Endothelial cell of umbilical vein (primary cell): ENCODE measurements at regions not wholly inside any gene's neighbourhood (a gene's known extent, or its start where the extent isn't known, plus 50 kb on each side); places are given as distances from the start of the nearest gene placed in this dataset.

Experiments used
- BruUV-seq: library from RNA; stranded (reverse); fragments of 400-500 nt; replicated peaks from 2 replicates; lab custom pipeline; 2021; lab: Mats Ljungman, UMichigan
- CTCF ChIA-PET: fragments of 300-600, 350-600 bp; sonication (Branson Sonifier 250); formaldehyde crosslinking; loops from one replicate; lab custom pipeline; 2021; ENCODE audit warnings: antibody characterized with exemption, inconsistent platforms; lab: Charles Lee
- POLR2A ChIA-PET: fragments of 300-600, 350-600 bp; sonication (Branson Sonifier 250); formaldehyde crosslinking; loops from one replicate; lab custom pipeline; 2021; ENCODE audit warnings: antibody characterized with exemption, inconsistent platforms; lab: Charles Lee
- DNase-seq: peaks from one replicate; pipeline ENCODE4 v3.0.0-alpha.2; 2011; ENCODE audit warnings: low read depth, low spot score
- FAIRE-seq: peaks from 2 replicates; lab custom pipeline; 2011; peaks lifted over from hg19 to GRCh38; lab: Jason Lieb, UNC
- H2AFZ ChIP-seq: 2 replicates; pipeline ENCODE4 v1.6.0; 2012; ENCODE audit warnings: low read depth, low read length, control low read depth, inconsistent platforms
- H3K27ac ChIP-seq: 2 replicates; pipeline ENCODE4 v1.5.1; 2011; ENCODE audit warnings: low read depth, mild to moderate bottlenecking, control low read depth, low read length, moderate library complexity; ENCODE audit not compliant: insufficient read depth
- H3K27me3 ChIP-seq, 2 experiments: 2 replicates each; pipeline versions ENCODE4 v1.6.0 to v1.6.1; 2011; ENCODE audit warnings: low read length in 2 of 2, mixed read lengths in 1 of 2; ENCODE audit not compliant: control insufficient read depth in 2 of 2, insufficient read depth in 2 of 2
- H3K36me3 ChIP-seq, 2 experiments: 2 replicates in 1 of 2; 3 replicates in 1 of 2; pipeline ENCODE4 v1.5.1; 2011; ENCODE audit warnings: low read length in 2 of 2, mild to moderate bottlenecking in 1 of 2, moderate library complexity in 1 of 2; ENCODE audit not compliant: control insufficient read depth in 2 of 2, insufficient read depth in 2 of 2; ENCODE audit errors: extremely low read depth in 1 of 2
- H3K4me1 ChIP-seq: 3 replicates; pipeline ENCODE4 v1.5.1; 2011; ENCODE audit warnings: mild to moderate bottlenecking, low read length; ENCODE audit not compliant: control insufficient read depth, insufficient read depth; ENCODE audit errors: extremely low read depth
- H3K4me2 ChIP-seq: 2 replicates; pipeline ENCODE4 v1.6.1; 2011; ENCODE audit warnings: low read length, control low read depth, mixed read lengths; ENCODE audit not compliant: insufficient read depth
- H3K4me3 ChIP-seq, 3 experiments: fragments of 200-600 bp in 1 of 3; sonication (generic), shearing (Covaris generic) in 1 of 3; replicated peaks in 1 of 3; 2 replicates each; pipeline ENCODE4 v1.5.1; 2011 to 2016; ENCODE audit warnings: control low read depth in 3 of 3, low read length in 3 of 3, mild to moderate bottlenecking in 2 of 3, inconsistent platforms in 1 of 3, low read depth in 1 of 3, moderate library complexity in 1 of 3; ENCODE audit not compliant: insufficient read depth in 1 of 3
- H3K79me2 ChIP-seq: 2 replicates; pipeline ENCODE4 v1.6.0; 2012; ENCODE audit warnings: low read length, inconsistent platforms; ENCODE audit not compliant: control insufficient read depth, insufficient read depth
- H3K9ac ChIP-seq: replicated peaks from 2 replicates; pipeline ENCODE3; 2011; ENCODE audit warnings: low read length, control low read depth; ENCODE audit not compliant: insufficient read depth; ENCODE audit errors: extremely low read depth
- H3K9me1 ChIP-seq: replicated peaks from 3 replicates; pipeline ENCODE4 v1.6.0; 2011; ENCODE audit warnings: mild to moderate bottlenecking, low read length; ENCODE audit not compliant: control insufficient read depth, insufficient read depth; ENCODE audit errors: extremely low read depth
- H3K9me3 ChIP-seq: replicated peaks from 2 replicates; pipeline ENCODE4 v1.5.1; 2012; ENCODE audit warnings: low read length, inconsistent platforms; ENCODE audit not compliant: control insufficient read depth, insufficient read depth
- H4K20me1 ChIP-seq: replicated peaks from 2 replicates; pipeline ENCODE3; 2011; ENCODE audit warnings: mild to moderate bottlenecking, low read length; ENCODE audit not compliant: control insufficient read depth, insufficient read depth; ENCODE audit errors: extremely low read depth
- CTCF ChIP-seq, 2 donors: IDR thresholded peaks; 1 replicate in 1 of 2; 2 replicates in 1 of 2; pipeline ENCODE4 v1.5.1; 2011; ENCODE audit warnings: low read length in 2 of 2, mild to moderate bottlenecking in 2 of 2, moderate library complexity in 2 of 2, control low read depth in 1 of 2, inconsistent platforms in 1 of 2, low read depth in 1 of 2; ENCODE audit not compliant: insufficient read depth in 1 of 2; ENCODE audit errors: extremely low read depth in 1 of 2
- EZH2 ChIP-seq: IDR thresholded peaks from 2 replicates; pipeline ENCODE4 v1.6.1; 2012; ENCODE audit warnings: borderline replicate concordance, low read depth, mild to moderate bottlenecking, moderate library complexity, low read length, inconsistent platforms; ENCODE audit not compliant: severe bottlenecking
- FOS ChIP-seq: IDR thresholded peaks from 2 replicates; pipeline ENCODE4 v1.6.1; 2011; ENCODE audit warnings: mild to moderate bottlenecking, low read length, moderate library complexity, borderline replicate concordance; ENCODE audit not compliant: insufficient read depth
- GATA2 ChIP-seq: IDR thresholded peaks from 2 replicates; pipeline ENCODE4 v1.7.0; 2011; ENCODE audit warnings: low read depth, mild to moderate bottlenecking, moderate library complexity, mixed read lengths, low read length; ENCODE audit not compliant: insufficient read length, insufficient read depth
- JUN ChIP-seq: IDR thresholded peaks from 2 replicates; pipeline ENCODE4 v1.6.1; 2011; ENCODE audit warnings: borderline replicate concordance, low read depth; ENCODE audit not compliant: insufficient read length, insufficient read depth
- MAX ChIP-seq: IDR thresholded peaks from 2 replicates; pipeline ENCODE4 v1.6.1; 2011; ENCODE audit not compliant: insufficient read depth, insufficient read length
- MYC ChIP-seq: IDR thresholded peaks from one replicate; pipeline ENCODE4 v1.6.1; 2011; ENCODE audit warnings: mild to moderate bottlenecking, low read depth, low read length
- POLR2A ChIP-seq: IDR thresholded peaks from 2 replicates; pipeline ENCODE4 v1.6.1; 2012; ENCODE audit warnings: low read depth, mild to moderate bottlenecking, control low read depth, low read length
- POLR2AphosphoS5 ChIP-seq: IDR thresholded peaks from 2 replicates; pipeline ENCODE4 v1.6.1; 2012; ENCODE audit warnings: low read depth, mild to moderate bottlenecking, control low read depth, low read length, moderate library complexity; ENCODE audit not compliant: insufficient read depth
- dilution Hi-C: fragments of 300-500 bp; cut with MboI; formaldehyde crosslinking; loops from one replicate; pipeline ENCODE4 v1.15.0; 2019; ENCODE audit warnings: low sequenced_read_pairs; ENCODE audit not compliant: extremely low pct_ligation_motif_present
- intact Hi-C: fragments of 100-400 bp; cut with micrococcal nuclease; formaldehyde crosslinking; loops from one replicate; pipeline ENCODE4 v1.10.0; 2022

- H2AFZ ChIP-seq = no peak overlapping the region
- BruUV-seq = no TSS peak
Observed at GRCh38 chr2:204203704-204204103, 267.1 kb downstream of the ICOS start.

GRCh38 chr2:204205082-204205481 is 268.5 kb downstream of the ICOS start:
- intact Hi-C loops = no loop called here
- DNase-seq (no peak), FAIRE-seq (no peak)
- no peak overlapping the region for H3K9ac ChIP-seq
- H3K9me3 ChIP-seq = no peaks in the 10 kb centered on the region
- H3K9me1 ChIP-seq = no peaks in the 10 kb centered on the region
- CTCF ChIA-PET = no interaction called here
- H3K4me1 ChIP-seq = no peaks in the 10 kb centered on the region
- H3K36me3 ChIP-seq = no peaks in the 10 kb centered on the region
- peaks cover 5 to 9% of the 10 kb centered on the region in 2 experiments for H3K27me3 ChIP-seq
- H3K27ac ChIP-seq = no peak overlapping the region
- dilution Hi-C loops = no loop called here
- POLR2A ChIA-PET = no interaction called here
- no peak overlapping the region for H3K4me2 ChIP-seq
- no peaks in the 10 kb centered on the region for H3K79me2 ChIP-seq
- TF ChIP-seq FOS (no peak), JUN (no peak), CTCF (IDR thresholded peaks at IDR 0.05; ENCODE audit: extremely low read depth in 1 of 2, insufficient read depth in 1 of 2, low read depth in 1 of 2, low read length in 2 of 2) (no peak), GATA2 (no peak), MYC (no peak), POLR2AphosphoS5 (no peak), MAX (no peak), EZH2 (no peak), POLR2A (no peak)
- BruUV-seq = no TSS peak
- H3K4me3 ChIP-seq = no peak overlapping the region
- H4K20me1 ChIP-seq = no peaks in the 10 kb centered on the region
- no peak overlapping the region for H2AFZ ChIP-seq

More at GRCh38 chr2:204203704-204204103, 267.1 kb downstream of the ICOS start:
- no peak overlapping the region for H3K4me2 ChIP-seq
- no peaks in the 10 kb centered on the region for H3K36me3 ChIP-seq
- H4K20me1 ChIP-seq = no peaks in the 10 kb centered on the region
- POLR2A ChIA-PET = no interaction called here
- CTCF ChIA-PET = no interaction called here
- H3K4me1 ChIP-seq = no peaks in the 10 kb centered on the region
- FAIRE-seq = no peak
- dilution Hi-C loops (no loop called here), intact Hi-C loops (no loop called here)
- H3K27me3 ChIP-seq = peaks cover 8 to 9% of the 10 kb centered on the region in 2 experiments
- no peak overlapping the region for H3K27ac ChIP-seq
- H3K79me2 ChIP-seq = no peaks in the 10 kb centered on the region
- H3K4me3 ChIP-seq = no peak overlapping the region
- TF ChIP-seq POLR2AphosphoS5 (no peak), JUN (no peak), CTCF (IDR thresholded peaks at IDR 0.05; ENCODE audit: extremely low read depth in 1 of 2, insufficient read depth in 1 of 2, low read depth in 1 of 2, low read length in 2 of 2) (no peak), GATA2 (no peak)
- H3K9ac ChIP-seq = no peak overlapping the region
- H3K9me3 ChIP-seq = no peaks in the 10 kb centered on the region
- DNase-seq = no peak
- no peaks in the 10 kb centered on the region for H3K9me1 ChIP-seq
